GM12878 (cell line): ENCODE measurements at regions not wholly inside any gene's neighbourhood (a gene's known extent, or its start where the extent isn't known, plus 50 kb on each side); places are given as distances from the start of the nearest gene placed in this dataset.

ENCODE experiments used
- BHLHE40 ChIP-seq, 2 experiments: fragments of 450-650 bp in 1 of 2; IDR thresholded peaks; 2 replicates each; pipeline ENCODE4 v1.6.1; 2011 to 2017; ENCODE audit warnings: low read depth in 2 of 2, borderline replicate concordance in 1 of 2, improper control_type of control experiment in 1 of 2, low read length in 1 of 2, mild to moderate bottlenecking in 1 of 2
- BRCA1 ChIP-seq: IDR thresholded peaks from 2 replicates; pipeline ENCODE4 v1.6.1; 2011; ENCODE audit warnings: low read depth, low read length, improper control_type of control experiment
- CREB1 ChIP-seq: IDR thresholded peaks from 2 replicates; pipeline ENCODE4 v1.6.1; 2012; ENCODE audit warnings: low read depth, mild to moderate bottlenecking, inconsistent platforms
- CTCF ChIP-seq, 3 experiments: IDR thresholded peaks in 2 of 3; conservative IDR thresholded peaks in 1 of 3; 2 replicates each; pipeline ENCODE4 v1.5.1; 2011; ENCODE audit warnings: low read depth in 3 of 3, low read length in 3 of 3, mild to moderate bottlenecking in 3 of 3, control low read depth in 2 of 3, moderate library complexity in 2 of 3, inconsistent platforms in 1 of 3, mixed read lengths in 1 of 3; ENCODE audit not compliant: control insufficient read depth in 2 of 3, insufficient read depth in 1 of 3; ENCODE audit errors: extremely low read depth in 1 of 3
- JUND ChIP-seq: IDR thresholded peaks from 2 replicates; pipeline ENCODE4 v1.6.1; 2012; ENCODE audit warnings: low read depth, mild to moderate bottlenecking, low read length, improper control_type of control experiment, moderate library complexity
- PML ChIP-seq: IDR thresholded peaks from 2 replicates; pipeline ENCODE4 v1.6.1; 2012; ENCODE audit warnings: low read length, inconsistent platforms
- POLR2A ChIP-seq: IDR thresholded peaks from 2 replicates; pipeline ENCODE4 v1.6.1; 2011; ENCODE audit warnings: low read depth, mild to moderate bottlenecking, low read length
- POLR2AphosphoS2 ChIP-seq: IDR thresholded peaks from 2 replicates; pipeline ENCODE4 v1.6.1; 2011; ENCODE audit warnings: low read depth, mild to moderate bottlenecking, low read length, improper control_type of control experiment, moderate library complexity
- POLR2AphosphoS5 ChIP-seq: IDR thresholded peaks from 2 replicates; pipeline ENCODE4 v1.6.1; 2011; ENCODE audit warnings: mild to moderate bottlenecking, low read length, inconsistent platforms
- RBBP5 ChIP-seq: fragments of 200-600 bp; sonication (generic); conservative IDR thresholded peaks from 2 replicates; pipeline ENCODE4 v1.6.1; 2016
- YY1 ChIP-seq: IDR thresholded peaks from 2 replicates; pipeline ENCODE4 v1.6.1; 2011; ENCODE audit warnings: low read depth, mild to moderate bottlenecking, low read length

GRCh38 chr7:135840591-135840990, 92.0 kb upstream of the FAM180A start:
- TF ChIP-seq RBBP5 = no peak
- no peak for TF ChIP-seq POLR2A
- TF ChIP-seq BHLHE40 (IDR thresholded peaks at IDR 0.05; ENCODE audit: borderline replicate concordance in 1 of 2, low read depth in 2 of 2, low read length in 1 of 2) = no peak
- no peak for TF ChIP-seq POLR2AphosphoS5
- TF ChIP-seq CTCF (IDR thresholded peaks at IDR 0.05 in 2 of 3, conservative IDR thresholded peaks at IDR 0.05 in 1 of 3; ENCODE audit: control insufficient read depth in 2 of 3, extremely low read depth in 1 of 3, insufficient read depth in 1 of 3, low read depth in 3 of 3, low read length in 3 of 3) = no peak
- no peak for TF ChIP-seq YY1
- no peak for TF ChIP-seq BRCA1
- TF ChIP-seq POLR2AphosphoS2 = no peak
- no peak for TF ChIP-seq CREB1
- TF ChIP-seq PML = no peak
- TF ChIP-seq JUND = no peak
